HepG2 (cell line): ENCODE measurements at regions not wholly inside any gene's neighbourhood (a gene's known extent, or its start where the extent isn't known, plus 50 kb on each side); places are given as distances from the start of the nearest gene placed in this dataset.

Experiments
- ATAD3A ChIP-seq: sonication (generic); formaldehyde crosslinking; IDR thresholded peaks from 2 replicates; pipeline ENCODE4 v1.4.0; 2020; ENCODE audit warnings: missing genetic modification reagents
- BRD4 ChIP-seq: sonication (generic); formaldehyde crosslinking; IDR thresholded peaks from 2 replicates; pipeline ENCODE4 v1.4.0; 2020; ENCODE audit warnings: missing genetic modification reagents
- FOXO1 ChIP-seq: sonication (generic); formaldehyde crosslinking; IDR thresholded peaks from 2 replicates; pipeline ENCODE4 v1.4.0; 2020; ENCODE audit warnings: missing genetic modification reagents
- GRHL1 ChIP-seq: sonication (generic); formaldehyde crosslinking; conservative IDR thresholded peaks from 2 replicates; pipeline ENCODE4 v1.8.0; 2022; ENCODE audit warnings: missing genetic modification reagents
- HHEX ChIP-seq: IDR thresholded peaks from 2 replicates; pipeline ENCODE4 v1.6.1; 2016; ENCODE audit warnings: control low read depth
- HNF4G ChIP-seq, 2 experiments: sonication (generic) in 1 of 2; formaldehyde crosslinking in 1 of 2; IDR thresholded peaks; 2 replicates each; pipeline versions ENCODE4 v1.4.0 to v1.6.1; 2011 to 2020; ENCODE audit warnings: borderline replicate concordance in 2 of 2, low read depth in 2 of 2, mild to moderate bottlenecking in 2 of 2, low read length in 1 of 2, missing genetic modification reagents in 1 of 2, moderate library complexity in 1 of 2
- IKZF1 ChIP-seq: fragments of 450-650 bp; IDR thresholded peaks from 2 replicates; pipeline ENCODE4 v1.7.1; 2016
- MED8 ChIP-seq: sonication (generic); formaldehyde crosslinking; IDR thresholded peaks from 2 replicates; pipeline ENCODE4 v1.8.1; 2023; ENCODE audit warnings: mild to moderate bottlenecking, missing genetic modification reagents; ENCODE audit not compliant: insufficient replicate concordance
- NAIF1 ChIP-seq: sonication (generic); formaldehyde crosslinking; IDR thresholded peaks from 2 replicates; pipeline ENCODE4 v1.5.0; 2020; ENCODE audit warnings: mild to moderate bottlenecking, missing genetic modification reagents, borderline replicate concordance
- NFIB ChIP-seq: sonication (generic); formaldehyde crosslinking; IDR thresholded peaks from 2 replicates; pipeline ENCODE4 v1.9.0; 2021; ENCODE audit warnings: missing genetic modification reagents, mild to moderate bottlenecking, borderline replicate concordance
- NFYC ChIP-seq: IDR thresholded peaks from 2 replicates; pipeline ENCODE4 v1.6.1; 2016; ENCODE audit warnings: missing genetic modification reagents, missing compliant biosample characterization
- NR2F1 ChIP-seq, 2 experiments: fragments of 450-650 bp in 1 of 2; formaldehyde crosslinking in 1 of 2; IDR thresholded peaks; 2 replicates each; pipeline versions ENCODE4 v1.5.0 to v1.6.1; 2016 to 2020; ENCODE audit warnings: mild to moderate bottlenecking in 1 of 2, missing compliant biosample characterization in 1 of 2, missing genetic modification reagents in 1 of 2, moderate library complexity in 1 of 2
- PLRG1 ChIP-seq: fragments of 450-650 bp; conservative IDR thresholded peaks from 2 replicates; pipeline ENCODE4 v1.6.1; 2016
- SALL1 ChIP-seq: sonication (generic); formaldehyde crosslinking; IDR thresholded peaks from 2 replicates; pipeline ENCODE4 v1.8.0; 2022; ENCODE audit warnings: mild to moderate bottlenecking, missing genetic modification reagents
- SMAD3 ChIP-seq: sonication (generic); formaldehyde crosslinking; IDR thresholded peaks from 2 replicates; pipeline ENCODE4 v1.4.0; 2020; ENCODE audit warnings: missing genetic modification reagents
- ZMYM2 ChIP-seq: sonication (generic); formaldehyde crosslinking; IDR thresholded peaks from 2 replicates; pipeline ENCODE4 v1.8.0; 2022; ENCODE audit warnings: mild to moderate bottlenecking, missing genetic modification reagents
- ZNF20 ChIP-seq: sonication (generic); formaldehyde crosslinking; IDR thresholded peaks from 2 replicates; pipeline ENCODE4 v1.4.0; 2020; ENCODE audit warnings: mild to moderate bottlenecking, moderate library complexity, missing genetic modification reagents
- ZNF484 ChIP-seq: sonication (generic); formaldehyde crosslinking; IDR thresholded peaks from 2 replicates; pipeline ENCODE4 v1.5.1; 2020; ENCODE audit warnings: mild to moderate bottlenecking, low read depth, missing genetic modification reagents, borderline replicate concordance
- ZNF879 ChIP-seq: sonication (generic); formaldehyde crosslinking; IDR thresholded peaks from 2 replicates; pipeline ENCODE4 v1.8.1; 2023; ENCODE audit warnings: missing genetic modification reagents
- TF ChIP-seq, protein P1 (sequence below): sonication (generic); formaldehyde crosslinking; IDR thresholded peaks from 2 replicates; pipeline ENCODE4 v1.8.0; 2023; ENCODE audit warnings: mild to moderate bottlenecking, missing genetic modification reagents
- TF ChIP-seq, protein P2 (sequence below): sonication (generic); formaldehyde crosslinking; IDR thresholded peaks from 2 replicates; pipeline ENCODE4 v1.5.0; 2020; ENCODE audit warnings: mild to moderate bottlenecking, missing genetic modification reagents
- TF ChIP-seq, protein P3 (sequence below): sonication (generic); formaldehyde crosslinking; IDR thresholded peaks from 2 replicates; pipeline ENCODE4 v1.4.0; 2020; ENCODE audit warnings: missing genetic modification reagents, borderline replicate concordance

- TF ChIP-seq, protein P1, sequence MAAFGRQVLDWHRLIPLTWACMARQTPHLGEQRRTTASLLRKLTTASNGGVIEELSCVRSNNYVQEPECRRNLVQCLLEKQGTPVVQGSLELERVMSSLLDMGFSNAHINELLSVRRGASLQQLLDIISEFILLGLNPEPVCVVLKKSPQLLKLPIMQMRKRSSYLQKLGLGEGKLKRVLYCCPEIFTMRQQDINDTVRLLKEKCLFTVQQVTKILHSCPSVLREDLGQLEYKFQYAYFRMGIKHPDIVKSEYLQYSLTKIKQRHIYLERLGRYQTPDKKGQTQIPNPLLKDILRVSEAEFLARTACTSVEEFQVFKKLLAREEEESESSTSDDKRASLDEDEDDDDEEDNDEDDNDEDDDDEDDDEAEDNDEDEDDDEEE (CRISPR knock-in tag), result no peak
- TF ChIP-seq PLRG1 (no peak), ZNF20 (CRISPR knock-in tag) (no peak), NFYC (CRISPR knock-in tag) (no peak; the same call in 1 of the 2 replicates), NR2F1 (CRISPR knock-in tag; IDR thresholded peaks at IDR 0.05) (peak; percentile 47 to 91; a peak in 3 of 4 replicates), GRHL1 (CRISPR knock-in tag) (no peak), NAIF1 (CRISPR knock-in tag) (no peak), ZNF484 (no peak), NFIB (CRISPR knock-in tag) (no peak), IKZF1 (no peak), MED8 (CRISPR knock-in tag) (no peak), ZNF879 (CRISPR knock-in tag) (no peak), HHEX (CRISPR knock-in tag) (no peak), ATAD3A (CRISPR knock-in tag) (no peak), BRD4 (peak; percentile 58; the same call in 1 of the 2 replicates), FOXO1 (CRISPR knock-in tag) (peak; percentile 36; the same call in 1 of the 2 replicates), HNF4G (IDR thresholded peaks at IDR 0.05; ENCODE audit: borderline replicate concordance, low read depth, low read length) (peak; percentile 59; the same call in 1 of the 2 replicates), HNF4G (CRISPR knock-in tag; IDR thresholded peaks at IDR 0.05; ENCODE audit: borderline replicate concordance, low read depth) (peak; percentile 48; the same call in 1 of the 2 replicates), ZMYM2 (CRISPR knock-in tag) (peak; percentile 52; the same call in 1 of the 2 replicates), SALL1 (CRISPR knock-in tag) (peak; percentile 64), SMAD3 (CRISPR knock-in tag) (no peak)
- TF ChIP-seq, protein P2, sequence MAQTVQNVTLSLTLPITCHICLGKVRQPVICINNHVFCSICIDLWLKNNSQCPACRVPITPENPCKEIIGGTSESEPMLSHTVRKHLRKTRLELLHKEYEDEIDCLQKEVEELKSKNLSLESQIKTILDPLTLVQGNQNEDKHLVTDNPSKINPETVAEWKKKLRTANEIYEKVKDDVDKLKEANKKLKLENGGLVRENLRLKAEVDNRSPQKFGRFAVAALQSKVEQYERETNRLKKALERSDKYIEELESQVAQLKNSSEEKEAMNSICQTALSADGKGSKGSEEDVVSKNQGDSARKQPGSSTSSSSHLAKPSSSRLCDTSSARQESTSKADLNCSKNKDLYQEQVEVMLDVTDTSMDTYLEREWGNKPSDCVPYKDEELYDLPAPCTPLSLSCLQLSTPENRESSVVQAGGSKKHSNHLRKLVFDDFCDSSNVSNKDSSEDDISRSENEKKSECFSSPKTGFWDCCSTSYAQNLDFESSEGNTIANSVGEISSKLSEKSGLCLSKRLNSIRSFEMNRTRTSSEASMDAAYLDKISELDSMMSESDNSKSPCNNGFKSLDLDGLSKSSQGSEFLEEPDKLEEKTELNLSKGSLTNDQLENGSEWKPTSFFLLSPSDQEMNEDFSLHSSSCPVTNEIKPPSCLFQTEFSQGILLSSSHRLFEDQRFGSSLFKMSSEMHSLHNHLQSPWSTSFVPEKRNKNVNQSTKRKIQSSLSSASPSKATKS, result no peak
- TF ChIP-seq, protein P3, sequence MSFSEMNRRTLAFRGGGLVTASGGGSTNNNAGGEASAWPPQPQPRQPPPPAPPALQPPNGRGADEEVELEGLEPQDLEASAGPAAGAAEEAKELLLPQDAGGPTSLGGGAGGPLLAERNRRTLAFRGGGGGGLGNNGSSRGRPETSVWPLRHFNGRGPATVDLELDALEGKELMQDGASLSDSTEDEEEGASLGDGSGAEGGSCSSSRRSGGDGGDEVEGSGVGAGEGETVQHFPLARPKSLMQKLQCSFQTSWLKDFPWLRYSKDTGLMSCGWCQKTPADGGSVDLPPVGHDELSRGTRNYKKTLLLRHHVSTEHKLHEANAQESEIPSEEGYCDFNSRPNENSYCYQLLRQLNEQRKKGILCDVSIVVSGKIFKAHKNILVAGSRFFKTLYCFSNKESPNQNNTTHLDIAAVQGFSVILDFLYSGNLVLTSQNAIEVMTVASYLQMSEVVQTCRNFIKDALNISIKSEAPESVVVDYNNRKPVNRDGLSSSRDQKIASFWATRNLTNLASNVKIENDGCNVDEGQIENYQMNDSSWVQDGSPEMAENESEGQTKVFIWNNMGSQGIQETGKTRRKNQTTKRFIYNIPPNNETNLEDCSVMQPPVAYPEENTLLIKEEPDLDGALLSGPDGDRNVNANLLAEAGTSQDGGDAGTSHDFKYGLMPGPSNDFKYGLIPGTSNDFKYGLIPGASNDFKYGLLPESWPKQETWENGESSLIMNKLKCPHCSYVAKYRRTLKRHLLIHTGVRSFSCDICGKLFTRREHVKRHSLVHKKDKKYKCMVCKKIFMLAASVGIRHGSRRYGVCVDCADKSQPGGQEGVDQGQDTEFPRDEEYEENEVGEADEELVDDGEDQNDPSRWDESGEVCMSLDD, result no peak
Observed at GRCh38 chr3:13254028-13254951, 165.8 kb downstream of the NUP210 start (continued).
